Loucy (cell line): ENCODE measurements at regions not wholly inside any gene's neighbourhood (a gene's known extent, or its start where the extent isn't known, plus 50 kb on each side); places are given as distances from the start of the nearest gene placed in this dataset.

Experiments used
- H2AFZ ChIP-seq: fragments of 200-600 bp; sonication (generic); 2 replicates; pipeline ENCODE4 v1.6.0; 2016; ENCODE audit warnings: antibody characterized with exemption, mild to moderate bottlenecking, low read length, moderate library complexity
- H3F3A ChIP-seq: fragments of 200-600 bp; 2 replicates; pipeline ENCODE4 v1.6.0; 2016; ENCODE audit warnings: antibody characterized with exemption, low read depth, mild to moderate bottlenecking
- H3K27me3 ChIP-seq: fragments of 200-600 bp; sonication (generic); 2 replicates; pipeline ENCODE4 v1.6.1; 2014; ENCODE audit warnings: low read length, mild to moderate bottlenecking; ENCODE audit not compliant: insufficient read depth, poor library complexity, severe bottlenecking
- H3K36me3 ChIP-seq: fragments of 200-600 bp; sonication (generic); 2 replicates; pipeline ENCODE4 v1.6.1; 2016; ENCODE audit warnings: low read length; ENCODE audit not compliant: insufficient read depth
- H3K4me1 ChIP-seq: fragments of 200-600 bp; sonication (generic); 2 replicates; pipeline ENCODE4 v1.5.1; 2014; ENCODE audit warnings: low read length, mild to moderate bottlenecking; ENCODE audit not compliant: insufficient read depth, poor library complexity, severe bottlenecking
- H3K4me2 ChIP-seq: fragments of 200-600 bp; sonication (generic); 2 replicates; pipeline ENCODE4 v1.6.0; 2014; ENCODE audit warnings: antibody characterized with exemption, low read length, low read depth, mild to moderate bottlenecking; ENCODE audit not compliant: poor library complexity, severe bottlenecking
- H3K4me3 ChIP-seq: fragments of 200-600 bp; sonication (generic); 2 replicates; pipeline ENCODE4 v1.5.1; 2014; ENCODE audit warnings: low read length, mild to moderate bottlenecking, mixed read lengths; ENCODE audit not compliant: poor library complexity, severe bottlenecking
- H3K79me2 ChIP-seq: fragments of 200-600 bp; sonication (generic); 2 replicates; pipeline ENCODE4 v1.6.1; 2014; ENCODE audit warnings: low read length; ENCODE audit not compliant: insufficient read depth
- H3K9ac ChIP-seq: fragments of 200-600 bp; sonication (generic); 2 replicates; pipeline ENCODE4 v1.6.0; 2014; ENCODE audit warnings: mild to moderate bottlenecking, low read depth, low read length, moderate library complexity; ENCODE audit not compliant: poor library complexity, severe bottlenecking
- H3K9me2 ChIP-seq: fragments of 200-600 bp; sonication (generic); replicated peaks from 2 replicates; pipeline ENCODE4 v1.6.1; 2016; ENCODE audit warnings: low read depth, low read length, mixed read lengths
- H3K9me3 ChIP-seq: fragments of 200-600 bp; sonication (generic); 2 replicates; pipeline ENCODE4 v1.6.1; 2014; ENCODE audit warnings: mild to moderate bottlenecking, antibody characterized with exemption, low read length, low read depth; ENCODE audit not compliant: insufficient read depth
- H4K20me1 ChIP-seq: fragments of 200-600 bp; sonication (generic); 2 replicates; pipeline ENCODE4 v1.6.0; 2014; ENCODE audit warnings: antibody characterized with exemption, low read length, mild to moderate bottlenecking; ENCODE audit not compliant: insufficient read depth, poor library complexity, severe bottlenecking
- CTCF ChIP-seq: fragments of 200-600 bp; sonication (generic); conservative IDR thresholded peaks from 2 replicates; pipeline ENCODE4 v1.5.1; 2014; ENCODE audit warnings: mild to moderate bottlenecking, antibody characterized with exemption, low read length
- EZH2phosphoT487 ChIP-seq: fragments of 200-600 bp; IDR thresholded peaks from 2 replicates; pipeline ENCODE4 v1.6.1; 2018; ENCODE audit warnings: antibody characterized with exemption, mild to moderate bottlenecking, moderate library complexity, borderline replicate concordance

GRCh38 chr9:134268747-134269146, 57.5 kb upstream of the RXRA start:
- Histone ChIP-seq H3K9ac (no peak overlapping the region), H3K27me3 (no peaks in the 10 kb centered on the region), H2AFZ (no peak overlapping the region), H3K4me1 (peaks cover 7% of the 10 kb centered on the region), H3K4me2 (no peak overlapping the region), H3K9me3 (no peaks in the 10 kb centered on the region), H3K79me2 (no peaks in the 10 kb centered on the region), H3K9me2 (no peaks in the 10 kb centered on the region), H3K36me3 (no peaks in the 10 kb centered on the region), H3F3A (no peaks in the 10 kb centered on the region), H3K4me3 (no peak overlapping the region), H4K20me1 (no peaks in the 10 kb centered on the region)
- no peak for TF ChIP-seq EZH2phosphoT487
- no peak for TF ChIP-seq CTCF

- TF ChIP-seq CTCF: no peak
- TF ChIP-seq EZH2phosphoT487: no peak
- no peak overlapping the region for H3K4me3 ChIP-seq
- H4K20me1 ChIP-seq: no peaks in the 10 kb centered on the region
- no peaks in the 10 kb centered on the region for H3K79me2 ChIP-seq
- peaks cover 17% of the 10 kb centered on the region for H3K4me1 ChIP-seq
- no peak overlapping the region for H2AFZ ChIP-seq
- H3K9me3 ChIP-seq: no peaks in the 10 kb centered on the region
- no peaks in the 10 kb centered on the region for H3K9me2 ChIP-seq
- no peak overlapping the region for H3K4me2 ChIP-seq
- no peaks in the 10 kb centered on the region for H3K36me3 ChIP-seq
- H3K27me3 ChIP-seq: no peaks in the 10 kb centered on the region
- no peaks in the 10 kb centered on the region for H3F3A ChIP-seq
- no peak overlapping the region for H3K9ac ChIP-seq
Measured at GRCh38 chr9:134271338-134272301, 54.6 kb upstream of the RXRA start.

- Histone ChIP-seq H3K4me3 (no peak overlapping the region), H3F3A (no peaks in the 10 kb centered on the region), H3K9me2 (no peaks in the 10 kb centered on the region), H3K9ac (no peak overlapping the region), H3K4me1 (peaks cover 21% of the 10 kb centered on the region), H3K36me3 (no peaks in the 10 kb centered on the region), H4K20me1 (no peaks in the 10 kb centered on the region), H3K9me3 (no peaks in the 10 kb centered on the region), H3K27me3 (no peaks in the 10 kb centered on the region), H2AFZ (no peak overlapping the region), H3K4me2 (no peak overlapping the region), H3K79me2 (no peaks in the 10 kb centered on the region)
- TF ChIP-seq EZH2phosphoT487: no peak
- no peak for TF ChIP-seq CTCF
Measured at GRCh38 chr9:134272302-134273023, 53.8 kb upstream of the RXRA start.
